DMS 273 (cell line): ENCODE measurements at regions not wholly inside any gene's neighbourhood (a gene's known extent, or its start where the extent isn't known, plus 50 kb on each side); places are given as distances from the start of the nearest gene placed in this dataset.
A peak's percentile ranks its signal among the peaks of the same experiment; 100 is the strongest.
"Not testable (repeated sequence)": the region's sequence is repeated elsewhere in the genome, so short reads cannot be mapped to it uniquely, and the experiment has no call there.

Experiments used
- DNase-seq: peaks from one replicate; lab custom pipeline; 2025; ENCODE audit not compliant: unreplicated experiment; lab: John Stamatoyannopoulos, UW

GRCh38 chr14:48731260-48731659 is 854.9 kb downstream of the RPS29 start:
- DNase-seq, result no peak

- DNase-seq, result no peak
Measured at GRCh38 chr14:48726080-48726642, 860.0 kb downstream of the RPS29 start.

DNA sequence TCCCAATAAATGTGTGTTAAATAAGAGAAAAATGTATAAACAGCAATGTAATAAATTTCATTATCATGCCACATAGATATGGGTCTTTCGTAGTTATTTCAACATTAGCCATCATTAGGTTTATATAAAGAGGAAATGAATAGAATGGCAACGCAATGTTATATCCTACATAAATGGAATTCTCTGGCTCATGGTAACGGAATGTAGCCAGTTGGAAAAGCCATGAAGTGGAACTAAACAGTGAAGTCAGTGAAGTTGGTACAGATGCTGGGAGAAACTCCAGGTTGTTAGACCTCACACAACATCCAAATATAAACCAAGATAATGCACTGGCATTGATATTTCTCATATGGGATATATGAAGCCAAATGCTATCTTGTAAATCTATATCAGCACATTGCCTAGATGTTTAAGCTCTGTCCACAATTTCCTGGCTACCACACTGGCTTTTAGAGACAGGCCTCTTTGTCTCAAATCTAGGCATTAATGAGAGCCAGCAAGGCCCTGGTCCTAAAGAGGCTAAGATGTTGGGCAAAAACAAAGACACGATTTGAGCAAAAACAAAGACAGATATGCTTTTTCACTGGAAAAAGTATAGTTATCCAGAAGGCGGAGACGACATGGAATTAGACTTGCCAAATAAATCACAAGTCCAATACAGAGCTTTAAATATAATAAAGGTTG is 861.0 kb downstream of the RPS29 start:
- no peak for DNase-seq

DNA sequence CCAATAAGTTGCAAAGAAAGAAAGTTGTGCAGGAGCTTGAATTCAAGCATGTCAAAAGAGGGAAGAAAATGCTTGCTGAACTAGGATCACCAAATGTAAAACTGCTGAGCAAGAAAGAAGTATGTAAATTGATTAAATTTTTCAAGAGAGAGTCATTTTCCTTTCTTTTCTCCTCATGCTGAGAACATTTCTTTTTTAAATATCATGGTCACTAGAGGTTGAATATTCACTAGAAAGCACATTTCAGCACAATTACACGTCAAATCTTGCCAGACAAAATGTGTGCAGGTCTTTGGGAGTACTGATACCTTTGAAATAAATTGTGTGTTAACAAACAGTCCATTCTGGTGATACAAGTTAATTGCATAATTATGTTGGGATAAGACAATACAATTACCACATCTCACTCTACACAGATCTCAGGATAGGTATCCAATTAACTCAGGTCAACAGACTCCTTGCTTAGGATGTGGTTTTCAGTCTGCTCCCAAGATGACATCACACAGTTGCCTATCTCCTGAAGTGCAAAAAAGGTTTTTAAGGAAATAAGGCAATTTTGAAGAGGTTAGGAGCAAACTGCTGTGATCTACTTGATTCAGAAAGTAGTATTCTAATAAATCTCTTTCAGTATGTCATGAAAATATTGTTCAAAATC is 862.2 kb downstream of the RPS29 start:
- DNase-seq, result no peak

- DNase-seq, result no peak
Measured at GRCh38 chr14:48714366-48714765, 871.8 kb downstream of the RPS29 start.

DNA sequence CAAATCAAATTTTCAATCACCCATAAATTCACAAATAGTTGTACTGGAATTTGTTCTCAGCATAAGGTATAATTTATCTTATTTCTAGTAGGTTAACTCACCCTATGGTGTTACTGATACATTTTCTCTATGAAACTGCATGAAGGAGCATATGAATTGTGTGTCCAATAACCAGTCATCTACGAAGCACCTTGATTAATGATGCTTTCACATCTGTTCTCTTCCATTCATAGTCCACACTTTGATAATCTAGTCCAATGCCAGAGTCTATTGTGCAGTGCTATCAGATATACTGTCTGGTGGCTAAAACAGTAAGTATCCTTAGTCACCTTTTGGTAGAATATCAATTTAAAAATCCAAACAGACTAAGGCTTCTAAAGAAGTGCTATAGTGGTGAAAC is 876.0 kb downstream of the RPS29 start:
- DNase-seq, result no peak

- no peak for DNase-seq
Measured at GRCh38 chr14:48709277-48709785, 876.8 kb downstream of the RPS29 start.

- no peak for DNase-seq
Measured at GRCh38 chr14:48704639-48705038, 881.5 kb downstream of the RPS29 start.

- no peak for DNase-seq
Measured at GRCh38 chr14:48703728-48704467, 882.3 kb downstream of the RPS29 start.

DNA sequence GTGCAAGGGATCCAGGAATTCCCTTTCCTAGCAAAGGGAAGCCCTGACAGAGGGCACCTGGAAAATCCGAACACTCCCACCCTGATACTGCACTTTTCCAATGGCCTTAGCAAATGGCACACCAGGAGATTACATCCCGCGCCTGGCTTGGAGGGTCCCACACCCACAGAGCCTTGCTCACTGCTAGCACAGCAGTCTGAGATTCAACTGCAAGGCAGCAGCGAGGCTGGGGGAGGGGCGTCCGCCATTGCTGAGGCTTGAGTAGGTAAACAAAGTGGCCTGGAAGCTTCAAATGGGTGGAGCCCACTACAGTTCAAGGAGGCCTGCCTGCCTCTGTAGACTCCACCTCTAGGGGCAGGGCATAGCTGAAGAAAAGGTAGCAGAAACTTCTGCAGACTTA is 888.8 kb downstream of the RPS29 start:
- DNase-seq, result not testable (repeated sequence)

DNA sequence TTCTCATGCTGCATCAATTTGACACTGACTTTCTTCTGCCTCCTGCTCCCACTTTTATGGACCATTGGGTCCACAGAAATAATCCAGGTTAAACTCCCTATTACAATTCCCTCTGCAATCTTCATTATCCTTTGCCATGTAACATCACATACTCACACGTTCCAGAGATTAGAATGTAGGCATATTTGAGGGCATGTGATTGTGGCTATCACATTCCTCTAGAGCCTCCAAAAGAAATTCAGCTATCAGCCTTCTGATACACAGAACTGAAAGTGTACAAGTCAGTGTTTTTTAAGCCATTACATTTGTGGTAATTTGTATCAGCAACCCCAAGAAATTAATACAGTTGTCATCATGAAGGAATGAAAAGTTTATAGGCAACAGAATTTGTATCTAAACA is 892.4 kb downstream of the RPS29 start:
- no peak for DNase-seq

DNA sequence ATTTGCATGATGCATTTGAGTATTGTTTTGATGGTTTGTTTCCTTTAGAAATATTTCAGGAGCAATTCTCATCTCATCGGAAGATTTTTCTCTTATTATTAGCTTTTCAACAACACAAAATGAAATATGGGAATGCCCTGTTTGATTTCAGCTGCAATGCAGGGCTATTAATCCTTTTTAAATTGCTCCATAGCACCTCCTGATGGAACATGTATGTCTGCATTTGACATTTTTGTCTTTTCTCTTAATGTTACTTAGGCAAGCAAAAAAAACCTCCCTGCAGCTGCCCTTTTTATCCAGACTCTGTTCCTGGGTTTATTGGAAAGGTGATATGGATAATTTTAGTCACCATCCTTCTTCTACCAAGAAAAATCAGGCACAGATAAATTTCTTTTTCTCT is 895.8 kb downstream of the RPS29 start:
- peak; percentile 1 for DNase-seq

DNA sequence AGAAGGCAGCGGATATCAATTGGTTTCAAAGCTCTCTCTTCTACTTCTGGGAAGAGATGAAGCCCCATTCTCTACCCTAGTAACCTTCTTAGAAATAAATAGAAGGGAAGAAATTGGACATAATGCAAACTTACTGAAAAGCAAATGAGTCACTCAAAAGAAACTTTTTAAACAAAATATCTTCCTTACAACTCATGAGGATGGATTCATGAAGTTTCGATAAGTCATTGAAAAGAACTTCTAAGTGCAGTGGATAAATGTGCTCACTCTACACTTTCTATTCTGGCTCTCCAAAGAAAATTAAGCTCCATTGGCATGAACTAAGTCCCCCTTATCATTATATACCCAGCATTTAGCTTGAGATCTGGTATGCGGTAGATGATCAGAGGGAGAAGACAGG is 899.5 kb downstream of the RPS29 start:
- no peak for DNase-seq

- DNase-seq, result no peak
Measured at GRCh38 chr14:48672506-48672905, 913.7 kb downstream of the RPS29 start.

DNA sequence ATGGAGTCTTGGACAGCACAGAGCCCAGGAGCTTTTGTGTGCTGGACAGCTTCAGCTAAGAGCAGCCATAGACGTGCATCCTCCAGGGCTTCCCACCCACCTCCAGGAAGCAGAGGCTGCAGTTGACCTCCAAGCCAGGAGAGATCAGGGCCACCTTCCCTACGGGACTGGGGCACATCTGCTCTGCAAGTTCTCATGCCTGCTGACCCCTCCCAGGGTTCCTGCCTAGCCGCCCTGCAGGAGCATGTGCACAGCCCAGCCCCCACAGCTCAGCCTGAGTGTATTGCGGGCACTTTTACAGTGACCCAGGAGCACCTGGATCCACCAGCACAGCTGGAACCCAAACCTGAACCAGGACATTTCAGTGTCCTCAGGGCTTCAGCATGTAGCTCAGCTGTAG is 915.2 kb downstream of the RPS29 start:
- DNase-seq, result no peak

DNA sequence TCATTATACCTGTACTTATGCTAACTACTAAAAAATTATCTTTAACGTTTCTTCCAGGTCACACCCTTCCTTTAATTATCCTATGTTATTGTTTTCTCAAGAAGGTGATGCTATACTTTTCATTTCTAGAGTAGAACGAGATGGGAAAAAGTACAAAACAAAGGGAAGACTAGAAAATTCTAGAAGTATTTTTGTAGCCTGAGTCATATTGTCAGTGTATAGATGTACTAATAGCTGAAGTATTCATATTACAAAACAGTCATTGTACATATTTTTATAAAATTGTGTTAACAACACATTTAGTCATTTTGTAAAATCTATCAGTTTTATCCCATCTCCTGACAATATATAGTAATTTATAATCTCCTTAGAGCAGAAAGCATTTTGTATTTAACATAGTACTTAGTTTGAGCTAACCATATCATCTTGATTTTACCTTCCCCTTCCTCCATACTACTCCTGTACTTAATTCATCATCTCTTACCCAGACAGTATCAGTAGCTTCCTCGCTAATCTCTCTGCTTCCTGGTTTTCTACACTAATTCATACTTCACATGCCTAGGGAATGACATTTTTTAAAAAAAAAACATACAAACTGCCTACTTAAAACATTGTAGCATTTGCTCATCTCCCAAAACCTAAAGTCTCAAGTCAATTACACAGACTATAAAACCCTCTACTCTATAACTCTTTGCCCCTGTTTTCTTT is 920.9 kb downstream of the RPS29 start:
- DNase-seq, result no peak

DNA sequence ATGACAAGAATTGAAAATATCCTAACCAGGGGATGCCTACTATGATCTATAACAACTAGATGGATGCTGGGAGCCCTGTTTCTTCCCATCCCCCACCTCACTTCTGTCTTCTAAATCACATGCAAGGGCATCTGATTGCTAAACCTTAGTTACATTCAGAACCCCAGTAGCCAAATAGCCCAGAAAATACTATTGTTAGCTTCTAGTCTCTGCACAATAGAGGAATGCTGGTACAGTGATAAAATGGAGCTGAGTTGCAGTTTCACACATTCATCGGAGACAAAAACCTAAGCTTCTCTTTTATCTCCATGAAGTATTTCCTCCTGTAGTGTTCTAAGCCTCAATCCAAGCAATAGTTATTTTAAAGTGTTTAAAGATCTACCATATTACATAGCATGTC is 942.9 kb downstream of the RPS29 start:
- no peak for DNase-seq

- no peak for DNase-seq
Measured at GRCh38 chr14:48628870-48629269, 953.5 kb upstream of the MDGA2 start.

DNA sequence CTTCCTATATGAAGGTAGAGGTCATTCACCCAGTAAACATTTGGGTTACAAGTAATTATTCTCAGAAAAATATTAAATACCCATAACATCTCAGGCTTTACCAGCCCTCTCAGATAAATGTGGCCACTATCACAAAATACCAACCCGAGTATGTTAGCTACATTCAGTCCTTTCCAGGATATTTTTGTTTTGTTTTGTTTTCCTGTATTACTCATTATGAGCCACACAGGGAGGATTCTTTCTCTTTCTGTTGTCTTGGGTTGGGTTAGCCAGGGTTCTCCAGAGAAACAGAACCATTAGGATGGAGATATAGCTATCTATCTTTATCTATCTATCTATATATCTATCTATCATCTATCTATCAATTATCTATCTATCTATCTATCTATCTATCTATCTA is 947.6 kb upstream of the MDGA2 start:
- DNase-seq, result no peak

GRCh38 chr14:48618057-48618456 is 942.7 kb upstream of the MDGA2 start:
- no peak for DNase-seq

DNA sequence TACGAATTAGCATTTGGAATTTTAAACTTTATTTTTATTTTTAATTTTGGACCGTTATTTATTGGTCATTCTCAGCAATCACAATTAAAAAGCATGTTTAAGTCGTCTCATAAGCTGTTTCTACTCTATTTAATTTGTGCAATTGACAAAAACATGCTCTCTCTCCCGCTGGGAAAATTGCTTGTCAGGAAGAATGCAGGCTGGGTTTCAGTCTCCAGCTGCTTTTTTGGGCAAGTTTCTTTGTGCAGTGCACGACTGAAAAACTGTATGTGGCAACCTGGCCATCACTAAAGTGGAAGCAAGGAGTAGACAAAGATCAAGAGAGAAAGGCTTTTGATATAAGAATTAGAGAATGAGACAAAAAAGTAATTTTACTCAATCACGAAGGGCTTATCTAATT is 941.5 kb upstream of the MDGA2 start:
- DNase-seq, result no peak
